ENCODE measurements at regions not wholly inside any gene's neighbourhood (a gene's known extent, or its start where the extent isn't known, plus 50 kb on each side); places are given as distances from the start of the nearest gene placed in this dataset.

DNA sequence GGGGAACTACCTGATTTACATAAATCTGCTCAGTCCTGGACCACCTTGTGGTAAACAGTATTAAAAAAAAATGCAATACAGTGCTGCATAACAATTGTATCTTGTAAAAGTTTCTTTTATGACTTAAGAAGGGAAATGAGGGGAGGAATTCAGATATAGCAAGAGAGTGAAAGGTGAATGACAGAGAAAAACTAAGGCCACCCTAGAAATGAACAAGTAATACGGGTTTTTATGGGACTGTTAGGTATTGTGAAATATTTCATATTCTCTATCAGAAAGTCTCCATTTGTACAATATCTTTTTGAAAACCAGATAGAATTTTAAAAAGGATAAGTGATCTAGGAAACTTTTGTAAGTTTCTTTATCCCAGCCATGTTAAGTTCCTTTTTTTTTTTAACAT, 69.7 kb upstream of the NOCT start:
- H3K27me3 Mint-ChIP-seq, result no peaks in the 10 kb centered on the region
- intact Hi-C loops (cut with micrococcal nuclease), result no loop called here
- no peak for DNase-seq

DNA sequence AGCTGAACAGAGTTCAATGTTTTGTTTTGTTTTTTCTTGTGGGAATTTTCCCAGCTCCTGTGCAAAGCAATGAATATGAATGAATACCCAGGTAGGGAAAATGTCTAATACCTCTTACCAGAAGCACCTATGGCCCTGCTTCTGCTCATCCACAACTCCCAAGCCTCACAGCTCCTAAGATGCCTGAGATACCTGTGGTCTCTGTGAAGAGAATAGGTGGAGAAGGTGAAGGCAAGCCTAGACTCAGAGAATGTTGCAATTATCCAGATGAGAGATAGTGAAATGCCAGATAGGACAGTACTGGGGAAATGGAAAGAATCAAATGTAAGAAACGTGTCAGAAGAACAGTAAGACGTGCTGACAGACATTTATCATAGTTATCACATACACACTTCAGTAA, 70.2 kb upstream of the NOCT start:
- H3K4me3 Mint-ChIP-seq, result no peak overlapping the region
- H3K9me3 Mint-ChIP-seq, result peaks cover 2% of the 10 kb centered on the region
- ATAC-seq (ENCODE audit: low read depth), result no peak
- CTCF ChIA-PET, result no interaction called here
- H3K27ac Mint-ChIP-seq, result no peak overlapping the region
- intact Hi-C loops (cut with micrococcal nuclease), result no loop called here
- no peaks in the 10 kb centered on the region for H3K27me3 Mint-ChIP-seq
- POLR2A ChIA-PET, result no interaction called here
- H3K36me3 Mint-ChIP-seq (ENCODE audit: low read depth), result no peaks in the 10 kb centered on the region
- no peak for DNase-seq
- TF ChIP-seq, protein P1, sequence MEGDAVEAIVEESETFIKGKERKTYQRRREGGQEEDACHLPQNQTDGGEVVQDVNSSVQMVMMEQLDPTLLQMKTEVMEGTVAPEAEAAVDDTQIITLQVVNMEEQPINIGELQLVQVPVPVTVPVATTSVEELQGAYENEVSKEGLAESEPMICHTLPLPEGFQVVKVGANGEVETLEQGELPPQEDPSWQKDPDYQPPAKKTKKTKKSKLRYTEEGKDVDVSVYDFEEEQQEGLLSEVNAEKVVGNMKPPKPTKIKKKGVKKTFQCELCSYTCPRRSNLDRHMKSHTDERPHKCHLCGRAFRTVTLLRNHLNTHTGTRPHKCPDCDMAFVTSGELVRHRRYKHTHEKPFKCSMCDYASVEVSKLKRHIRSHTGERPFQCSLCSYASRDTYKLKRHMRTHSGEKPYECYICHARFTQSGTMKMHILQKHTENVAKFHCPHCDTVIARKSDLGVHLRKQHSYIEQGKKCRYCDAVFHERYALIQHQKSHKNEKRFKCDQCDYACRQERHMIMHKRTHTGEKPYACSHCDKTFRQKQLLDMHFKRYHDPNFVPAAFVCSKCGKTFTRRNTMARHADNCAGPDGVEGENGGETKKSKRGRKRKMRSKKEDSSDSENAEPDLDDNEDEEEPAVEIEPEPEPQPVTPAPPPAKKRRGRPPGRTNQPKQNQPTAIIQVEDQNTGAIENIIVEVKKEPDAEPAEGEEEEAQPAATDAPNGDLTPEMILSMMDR (IDR thresholded peaks at IDR 0.05), result no peak
- H3K4me1 Mint-ChIP-seq, result peaks cover 5% of the 10 kb centered on the region

More for the DNA sequence above, 69.7 kb upstream of the NOCT start:
- ChIA-PET POLR2A (no interaction called here), CTCF (no interaction called here)
- no peaks in the 10 kb centered on the region for H3K36me3 Mint-ChIP-seq (ENCODE audit: low read depth)
- TF ChIP-seq, protein P1 (IDR thresholded peaks at IDR 0.05), result no peak
- peaks cover 2% of the 10 kb centered on the region for H3K9me3 Mint-ChIP-seq
- ATAC-seq (ENCODE audit: low read depth), result no peak
- H3K4me1 Mint-ChIP-seq, result peaks cover 5% of the 10 kb centered on the region
- H3K4me3 Mint-ChIP-seq, result no peak overlapping the region
- H3K27ac Mint-ChIP-seq, result no peak overlapping the region

DNA sequence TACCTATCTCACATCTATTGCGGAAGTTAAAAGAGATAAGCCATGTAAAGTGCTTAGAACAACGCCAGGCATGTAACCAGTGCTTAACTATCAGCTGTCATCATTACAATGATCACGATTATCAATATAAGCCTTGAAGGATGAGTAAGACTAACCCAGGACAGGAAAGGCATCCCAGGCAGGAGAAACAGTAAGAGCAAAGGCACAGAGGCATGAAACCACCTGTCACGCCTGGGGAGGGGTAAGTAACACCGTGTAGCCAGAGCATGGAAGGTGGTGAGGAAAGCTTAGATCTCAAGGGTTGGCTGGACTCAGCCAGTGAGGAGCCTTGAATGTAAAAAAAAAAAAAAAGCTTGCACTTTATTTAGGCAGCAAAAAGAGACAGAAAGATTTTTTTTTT, 71.7 kb upstream of the NOCT start:
- POLR2A ChIA-PET, result no interaction called here
- no peak overlapping the region for H3K27ac Mint-ChIP-seq
- no peak overlapping the region for H3K4me3 Mint-ChIP-seq

DNA sequence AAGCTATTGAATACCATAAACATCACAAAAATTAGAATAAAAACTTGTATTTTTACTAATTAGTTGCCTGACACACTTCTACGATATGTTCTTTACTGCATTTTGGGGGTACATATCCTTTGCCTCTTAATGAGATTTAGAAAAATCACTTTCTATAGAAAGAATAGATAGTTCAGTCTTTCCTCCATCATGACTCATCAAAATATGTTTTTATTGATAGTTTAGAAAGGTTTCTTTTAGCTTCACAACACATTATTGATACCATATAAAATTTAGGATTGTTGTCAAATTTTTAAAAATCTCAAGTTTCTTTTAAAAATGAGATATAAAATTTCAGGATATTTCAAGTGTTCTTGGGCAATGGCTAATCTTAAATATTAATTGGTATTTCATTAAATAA, 74.5 kb upstream of the NOCT start:
- ATAC-seq (ENCODE audit: low read depth) (no peak), DNase-seq (no peak)
- Mint-ChIP-seq H3K9me3 (no peaks in the 10 kb centered on the region), H3K27me3 (no peaks in the 10 kb centered on the region), H3K4me3 (no peak overlapping the region), H3K36me3 (ENCODE audit: low read depth) (no peaks in the 10 kb centered on the region), H3K4me1 (peaks cover 5% of the 10 kb centered on the region), H3K27ac (no peak overlapping the region)
- POLR2A ChIA-PET, result no interaction called here
- TF ChIP-seq, protein P1 (IDR thresholded peaks at IDR 0.05), result no peak
- intact Hi-C loops (cut with micrococcal nuclease), result no loop called here
- CTCF ChIA-PET, result no interaction called here

More for the DNA sequence above, 71.7 kb upstream of the NOCT start:
- TF ChIP-seq, protein P1 (IDR thresholded peaks at IDR 0.05), result no peak
- DNase-seq (no peak), ATAC-seq (ENCODE audit: low read depth) (no peak)
- CTCF ChIA-PET, result no interaction called here
- Mint-ChIP-seq H3K27me3 (no peaks in the 10 kb centered on the region), H3K9me3 (peaks cover 2% of the 10 kb centered on the region), H3K36me3 (ENCODE audit: low read depth) (no peaks in the 10 kb centered on the region), H3K4me1 (peaks cover 5% of the 10 kb centered on the region)
- intact Hi-C loops (cut with micrococcal nuclease), result no loop called here

DNA sequence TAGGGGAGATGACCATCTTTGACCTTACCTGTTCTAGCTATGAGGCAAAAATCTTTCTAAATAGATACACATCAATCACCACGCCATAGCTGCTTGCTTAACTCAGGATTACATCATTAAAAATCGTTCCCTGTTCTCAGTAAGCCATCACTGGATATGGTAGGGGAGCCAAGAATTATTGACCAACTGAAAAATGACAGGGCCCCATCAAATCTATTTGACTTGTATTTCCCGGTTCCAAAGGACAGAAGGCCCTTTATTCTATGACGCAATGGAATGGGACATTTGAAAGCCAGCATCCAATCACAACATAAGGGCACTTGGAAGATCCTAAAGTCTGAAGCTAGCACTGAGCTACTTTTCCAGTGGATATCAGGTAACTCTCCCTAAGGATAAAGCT, 75.6 kb upstream of the NOCT start:
- no peaks in the 10 kb centered on the region for H3K9me3 Mint-ChIP-seq
- CTCF ChIA-PET, result interaction anchor here (0.6 kb wide), 1 partner anchor 714 kb away, joined by 3 read pairs; no protein-coding TSS in a partner anchor

More for the DNA sequence above, 75.6 kb upstream of the NOCT start:
- H3K27ac Mint-ChIP-seq, result no peak overlapping the region
- DNase-seq (no peak), ATAC-seq (ENCODE audit: low read depth) (no peak)
- TF ChIP-seq, protein P1 (IDR thresholded peaks at IDR 0.05), result no peak
- peaks cover 3% of the 10 kb centered on the region for H3K4me1 Mint-ChIP-seq
- intact Hi-C loops (cut with micrococcal nuclease), result no loop called here
- H3K27me3 Mint-ChIP-seq, result peaks cover 2% of the 10 kb centered on the region
- no peaks in the 10 kb centered on the region for H3K36me3 Mint-ChIP-seq (ENCODE audit: low read depth)
- H3K4me3 Mint-ChIP-seq, result no peak overlapping the region
- POLR2A ChIA-PET, result no interaction called here

All from activated B cell treated with CpG ODN at 0.5 μM for 24 hours (primary cell).